ENCODE measurements at regions not wholly inside any gene's neighbourhood (a gene's known extent, or its start where the extent isn't known, plus 50 kb on each side); places are given as distances from the start of the nearest gene placed in this dataset.

DNA sequence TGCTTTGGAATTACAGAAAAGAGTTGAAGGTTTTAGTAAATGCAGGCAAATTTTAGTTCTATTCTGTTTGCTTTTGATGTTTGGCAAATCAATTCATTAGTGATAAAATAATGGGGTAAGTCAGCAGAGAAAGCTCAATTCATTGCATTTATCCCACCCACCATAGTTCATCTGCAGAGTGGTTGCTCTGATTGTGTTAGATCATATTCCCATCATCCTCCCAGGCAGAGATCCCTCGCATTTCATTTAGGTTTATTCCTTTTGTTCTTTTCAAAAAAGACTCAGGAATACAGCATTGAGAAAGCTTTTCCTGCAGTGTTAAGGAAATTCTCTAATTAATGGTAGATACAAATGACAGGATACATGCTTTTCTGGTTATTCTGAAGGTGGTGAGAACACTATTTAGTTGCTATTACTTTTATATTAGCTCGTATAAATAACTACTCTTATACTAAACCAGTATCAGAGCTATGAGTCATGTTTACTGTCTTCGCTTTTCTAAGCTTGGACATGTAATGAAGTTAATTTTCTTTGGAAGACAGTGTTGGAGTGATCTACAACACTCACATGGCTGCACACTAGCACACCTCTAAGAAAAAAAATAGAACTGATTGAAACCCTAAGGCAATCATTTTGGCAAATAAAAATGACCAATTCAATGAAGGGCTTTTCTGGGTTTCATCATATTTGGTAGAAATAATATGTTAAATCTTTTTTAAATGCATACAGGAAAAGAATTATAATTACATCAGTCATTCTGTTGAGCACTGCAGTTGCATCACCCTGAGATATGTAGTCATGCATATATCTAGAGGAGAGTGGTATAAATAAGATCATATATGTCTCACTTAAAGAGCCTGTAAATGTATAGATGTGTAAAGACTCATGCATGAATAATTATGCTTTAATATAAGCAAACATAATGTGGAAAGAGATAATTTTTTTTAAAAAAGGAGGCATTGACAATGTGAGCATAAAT, 351.6 kb downstream of the PCDH7 start:
- TF ChIP-seq YY1 (IDR thresholded peaks at IDR 0.05; ENCODE audit: low read depth) (no peak), TAF1 (IDR thresholded peaks at IDR 0.05; ENCODE audit: low read depth) (no peak)
- TF ChIP-seq, protein P1, sequence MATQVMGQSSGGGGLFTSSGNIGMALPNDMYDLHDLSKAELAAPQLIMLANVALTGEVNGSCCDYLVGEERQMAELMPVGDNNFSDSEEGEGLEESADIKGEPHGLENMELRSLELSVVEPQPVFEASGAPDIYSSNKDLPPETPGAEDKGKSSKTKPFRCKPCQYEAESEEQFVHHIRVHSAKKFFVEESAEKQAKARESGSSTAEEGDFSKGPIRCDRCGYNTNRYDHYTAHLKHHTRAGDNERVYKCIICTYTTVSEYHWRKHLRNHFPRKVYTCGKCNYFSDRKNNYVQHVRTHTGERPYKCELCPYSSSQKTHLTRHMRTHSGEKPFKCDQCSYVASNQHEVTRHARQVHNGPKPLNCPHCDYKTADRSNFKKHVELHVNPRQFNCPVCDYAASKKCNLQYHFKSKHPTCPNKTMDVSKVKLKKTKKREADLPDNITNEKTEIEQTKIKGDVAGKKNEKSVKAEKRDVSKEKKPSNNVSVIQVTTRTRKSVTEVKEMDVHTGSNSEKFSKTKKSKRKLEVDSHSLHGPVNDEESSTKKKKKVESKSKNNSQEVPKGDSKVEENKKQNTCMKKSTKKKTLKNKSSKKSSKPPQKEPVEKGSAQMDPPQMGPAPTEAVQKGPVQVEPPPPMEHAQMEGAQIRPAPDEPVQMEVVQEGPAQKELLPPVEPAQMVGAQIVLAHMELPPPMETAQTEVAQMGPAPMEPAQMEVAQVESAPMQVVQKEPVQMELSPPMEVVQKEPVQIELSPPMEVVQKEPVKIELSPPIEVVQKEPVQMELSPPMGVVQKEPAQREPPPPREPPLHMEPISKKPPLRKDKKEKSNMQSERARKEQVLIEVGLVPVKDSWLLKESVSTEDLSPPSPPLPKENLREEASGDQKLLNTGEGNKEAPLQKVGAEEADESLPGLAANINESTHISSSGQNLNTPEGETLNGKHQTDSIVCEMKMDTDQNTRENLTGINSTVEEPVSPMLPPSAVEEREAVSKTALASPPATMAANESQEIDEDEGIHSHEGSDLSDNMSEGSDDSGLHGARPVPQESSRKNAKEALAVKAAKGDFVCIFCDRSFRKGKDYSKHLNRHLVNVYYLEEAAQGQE (IDR thresholded peaks at IDR 0.05; ENCODE audit: low read depth): no peak

DNA sequence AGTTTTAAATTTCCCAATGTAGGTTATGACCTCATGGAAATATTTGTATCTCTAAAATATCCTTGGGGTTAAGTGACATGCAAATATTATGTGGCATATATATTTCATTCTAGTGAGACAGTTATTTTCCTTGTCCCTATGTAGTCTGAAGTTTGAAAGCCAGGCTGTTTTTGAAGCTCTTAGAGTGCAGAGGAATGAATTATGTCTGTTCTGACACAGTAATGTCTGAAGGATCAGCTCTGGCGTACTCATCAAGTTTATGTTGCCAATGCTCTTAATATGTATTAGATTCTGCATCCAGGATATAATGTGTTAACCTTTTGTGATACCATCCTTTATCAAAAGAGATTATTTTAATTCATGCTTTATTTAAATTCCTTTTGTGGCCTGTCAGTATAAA, 355.8 kb downstream of the PCDH7 start:
- TF ChIP-seq CREB1 (IDR thresholded peaks at IDR 0.05; ENCODE audit: low read depth) (no peak), CEBPB (IDR thresholded peaks at IDR 0.05) (no peak), FOXM1 (IDR thresholded peaks at IDR 0.05; ENCODE audit: borderline replicate concordance, low read depth) (no peak), NFIC (IDR thresholded peaks at IDR 0.05) (no peak), TEAD4 (IDR thresholded peaks at IDR 0.05) (no peak), EGR1 (IDR thresholded peaks at IDR 0.05) (no peak), RAD21 (IDR thresholded peaks at IDR 0.05; ENCODE audit: low read depth) (no peak), YY1 (IDR thresholded peaks at IDR 0.05; ENCODE audit: low read depth) (no peak), TAF1 (IDR thresholded peaks at IDR 0.05; ENCODE audit: low read depth) (no peak), EP300 (IDR thresholded peaks at IDR 0.05; ENCODE audit: borderline replicate concordance) (no peak), TCF12 (IDR thresholded peaks at IDR 0.05; ENCODE audit: low read depth) (no peak), ZBTB7A (IDR thresholded peaks at IDR 0.05; ENCODE audit: low read depth) (no peak)
- TF ChIP-seq, protein P2, sequence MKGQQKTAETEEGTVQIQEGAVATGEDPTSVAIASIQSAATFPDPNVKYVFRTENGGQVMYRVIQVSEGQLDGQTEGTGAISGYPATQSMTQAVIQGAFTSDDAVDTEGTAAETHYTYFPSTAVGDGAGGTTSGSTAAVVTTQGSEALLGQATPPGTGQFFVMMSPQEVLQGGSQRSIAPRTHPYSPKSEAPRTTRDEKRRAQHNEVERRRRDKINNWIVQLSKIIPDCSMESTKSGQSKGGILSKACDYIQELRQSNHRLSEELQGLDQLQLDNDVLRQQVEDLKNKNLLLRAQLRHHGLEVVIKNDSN (IDR thresholded peaks at IDR 0.05): no peak
- TF ChIP-seq, protein P1 (IDR thresholded peaks at IDR 0.05; ENCODE audit: low read depth): no peak
- TF ChIP-seq, protein P3, sequence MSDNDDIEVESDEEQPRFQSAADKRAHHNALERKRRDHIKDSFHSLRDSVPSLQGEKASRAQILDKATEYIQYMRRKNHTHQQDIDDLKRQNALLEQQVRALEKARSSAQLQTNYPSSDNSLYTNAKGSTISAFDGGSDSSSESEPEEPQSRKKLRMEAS (IDR thresholded peaks at IDR 0.05): no peak

DNA sequence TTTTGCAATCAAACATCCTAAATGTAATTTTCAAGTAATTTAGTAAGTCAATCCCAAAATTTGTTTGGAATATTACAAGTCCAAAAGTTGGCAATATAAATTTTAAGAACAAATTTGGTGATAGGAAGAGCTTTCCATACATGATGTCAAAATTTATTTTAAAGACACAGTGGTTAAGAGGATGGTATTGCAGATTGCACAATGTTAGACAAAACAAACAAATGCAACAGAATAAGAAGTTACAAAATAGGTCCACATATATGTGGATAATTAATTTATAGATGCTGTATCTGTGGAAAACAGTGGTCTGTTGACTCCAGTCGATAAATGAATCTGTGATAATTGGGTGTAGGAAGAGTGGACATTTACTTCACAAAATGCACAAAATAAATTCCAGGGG, 358.5 kb downstream of the PCDH7 start:
- TF ChIP-seq NFIC (IDR thresholded peaks at IDR 0.05) (no peak), TEAD4 (IDR thresholded peaks at IDR 0.05) (no peak), EP300 (IDR thresholded peaks at IDR 0.05; ENCODE audit: borderline replicate concordance) (no peak), TAF1 (IDR thresholded peaks at IDR 0.05; ENCODE audit: low read depth) (no peak), CEBPB (IDR thresholded peaks at IDR 0.05) (no peak), CREB1 (IDR thresholded peaks at IDR 0.05; ENCODE audit: low read depth) (no peak), ZBTB7A (IDR thresholded peaks at IDR 0.05; ENCODE audit: low read depth) (no peak), EGR1 (IDR thresholded peaks at IDR 0.05) (no peak), RAD21 (IDR thresholded peaks at IDR 0.05; ENCODE audit: low read depth) (no peak), TCF12 (IDR thresholded peaks at IDR 0.05; ENCODE audit: low read depth) (no peak), YY1 (IDR thresholded peaks at IDR 0.05; ENCODE audit: low read depth) (no peak), FOXM1 (IDR thresholded peaks at IDR 0.05; ENCODE audit: borderline replicate concordance, low read depth) (no peak)
- TF ChIP-seq, protein P1 (IDR thresholded peaks at IDR 0.05; ENCODE audit: low read depth): no peak
- TF ChIP-seq, protein P3 (IDR thresholded peaks at IDR 0.05): no peak
- TF ChIP-seq, protein P2 (IDR thresholded peaks at IDR 0.05): no peak

DNA sequence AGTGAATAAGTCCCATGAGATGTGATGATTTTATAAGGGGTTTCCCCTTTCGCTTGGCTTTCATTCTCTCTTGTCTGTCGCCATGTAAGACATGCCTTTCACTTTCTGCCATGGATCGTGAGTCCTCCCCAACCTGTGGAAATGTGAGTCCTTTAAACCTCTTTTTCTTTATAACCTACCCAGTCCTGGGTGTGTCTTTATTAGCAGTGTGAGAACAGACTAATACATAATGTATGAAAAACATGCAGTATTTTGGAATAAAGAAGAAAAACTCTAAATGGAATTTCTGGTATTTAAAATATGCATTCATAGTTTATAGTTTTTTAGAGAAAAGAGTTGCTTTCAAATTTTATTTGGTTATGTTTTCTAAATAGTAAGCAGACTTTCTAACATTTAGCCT, 360.7 kb downstream of the PCDH7 start:
- TF ChIP-seq TCF12 (IDR thresholded peaks at IDR 0.05; ENCODE audit: low read depth) (no peak), YY1 (IDR thresholded peaks at IDR 0.05; ENCODE audit: low read depth) (no peak), TAF1 (IDR thresholded peaks at IDR 0.05; ENCODE audit: low read depth) (no peak)
- TF ChIP-seq, protein P3 (IDR thresholded peaks at IDR 0.05): no peak
